GM23248 (cell line): ENCODE measurements at regions not wholly inside any gene's neighbourhood (a gene's known extent, or its start where the extent isn't known, plus 50 kb on each side); places are given as distances from the start of the nearest gene placed in this dataset.
"Not testable (repeated sequence)": the region's sequence is repeated elsewhere in the genome, so short reads cannot be mapped to it uniquely, and the experiment has no call there.

Experiments
- DNase-seq: peaks from one replicate; pipeline ENCODE4 v3.0.0-alpha.2; 2015
- H2AFZ ChIP-seq: fragments of 200-600 bp; sonication (generic); 2 replicates; pipeline ENCODE4 v1.6.1; 2016; ENCODE audit warnings: antibody characterized with exemption
- H3F3A ChIP-seq: fragments of 200-600 bp; sonication (generic); 2 replicates; pipeline ENCODE4 v1.6.1; 2016; ENCODE audit warnings: mild to moderate bottlenecking, antibody characterized with exemption, mixed run types; ENCODE audit not compliant: insufficient read depth
- H3K27ac ChIP-seq: fragments of 200-600 bp; sonication (generic); 2 replicates; pipeline ENCODE4 v1.5.1; 2016; ENCODE audit warnings: mild to moderate bottlenecking
- H3K27me3 ChIP-seq: fragments of 200-600 bp; sonication (generic); replicated peaks from 2 replicates; pipeline ENCODE4 v1.6.1; 2016; ENCODE audit warnings: mild to moderate bottlenecking; ENCODE audit not compliant: insufficient read depth
- H3K36me3 ChIP-seq: fragments of 200-600 bp; sonication (generic); 2 replicates; pipeline ENCODE4 v1.6.1; 2016; ENCODE audit warnings: low read depth, mild to moderate bottlenecking
- H3K4me1 ChIP-seq: fragments of 200-600 bp; sonication (generic); 2 replicates; pipeline ENCODE4 v1.6.1; 2016; ENCODE audit warnings: mild to moderate bottlenecking; ENCODE audit not compliant: insufficient read depth
- H3K4me2 ChIP-seq: fragments of 200-600 bp; sonication (generic); one replicate; pipeline ENCODE4 v1.6.1; 2016; ENCODE audit warnings: mild to moderate bottlenecking; ENCODE audit not compliant: unreplicated experiment
- H3K4me3 ChIP-seq: fragments of 200-600 bp; sonication (generic); 2 replicates; pipeline ENCODE4 v1.5.1; 2016; ENCODE audit warnings: mild to moderate bottlenecking
- H3K79me2 ChIP-seq: fragments of 200-600 bp; sonication (generic); 2 replicates; pipeline ENCODE4 v1.6.1; 2016; ENCODE audit warnings: mild to moderate bottlenecking; ENCODE audit not compliant: insufficient read depth
- H3K9ac ChIP-seq: fragments of 200-600 bp; sonication (generic); 2 replicates; pipeline ENCODE4 v1.6.1; 2016; ENCODE audit warnings: mild to moderate bottlenecking
- H3K9me2 ChIP-seq: fragments of 200-600 bp; sonication (generic); 2 replicates; pipeline ENCODE4 v1.6.1; 2016; ENCODE audit warnings: mixed run types, mild to moderate bottlenecking, moderate library complexity; ENCODE audit not compliant: insufficient read depth
- H3K9me3 ChIP-seq: fragments of 200-600 bp; sonication (generic); one replicate; pipeline ENCODE4 v1.6.1; 2017; ENCODE audit warnings: low read depth
- H4K20me1 ChIP-seq: fragments of 200-600 bp; sonication (generic); 2 replicates; pipeline ENCODE4 v1.6.0; 2016; ENCODE audit not compliant: insufficient read depth
- WGBS, 2 experiments: methylation state at CpG; one replicate each; pipeline ENCODE4 v1.1.6; 2015 to 2017; ENCODE audit warnings: low lambda C conversion rate in 2 of 2, low coverage in 1 of 2; ENCODE audit errors: missing lambda C conversion rate in 2 of 2; 5-methylcytosine and 5-hydroxymethylcytosine counted together
- in situ Hi-C: fragments of 300-500 bp; cut with MboI; formaldehyde crosslinking; loops from 2 replicates; pipeline ENCODE4 v1.15.0; 2020

- H3K9me3 ChIP-seq, H3K4me2 ChIP-seq, H3K9me2 ChIP-seq, H3F3A ChIP-seq, H2AFZ ChIP-seq, H3K4me1 ChIP-seq, DNase-seq, H4K20me1 ChIP-seq, H3K27me3 ChIP-seq, in situ Hi-C loops, H3K79me2 ChIP-seq, H3K9ac ChIP-seq, H3K27ac ChIP-seq, H3K4me3 ChIP-seq, H3K36me3 ChIP-seq: not testable (repeated sequence)
- WGBS, 2 experiments, result 5% methylated on average over 38 of the region's 46 CpGs; no CpG with 5 or more reads in 1 of the 2 experiments
These were observed 1834.2 kb downstream of the FOXD4L5 start for GRCh38 chr9:63450836-63451235.

GRCh38 chr9:63425123-63425522 lies 1859.9 kb downstream of the FOXD4L5 start:
- H3K9me2 ChIP-seq, DNase-seq, H3K27me3 ChIP-seq, H3K36me3 ChIP-seq, H3F3A ChIP-seq, H3K9ac ChIP-seq, H3K79me2 ChIP-seq, H4K20me1 ChIP-seq, H3K9me3 ChIP-seq, H2AFZ ChIP-seq, H3K27ac ChIP-seq, H3K4me1 ChIP-seq, H3K4me2 ChIP-seq, H3K4me3 ChIP-seq, in situ Hi-C loops: not testable (repeated sequence)
- 78 to 96% methylated on average over 2 of the region's 3 CpGs for WGBS, 2 experiments

- in situ Hi-C loops, H3K27me3 ChIP-seq, H3K36me3 ChIP-seq, H3K27ac ChIP-seq, H3K79me2 ChIP-seq, H3K4me3 ChIP-seq, DNase-seq, H3K4me2 ChIP-seq, H3K9me3 ChIP-seq, H3K4me1 ChIP-seq, H2AFZ ChIP-seq, H4K20me1 ChIP-seq, H3F3A ChIP-seq, H3K9ac ChIP-seq, H3K9me2 ChIP-seq: not testable (repeated sequence)
- no CpG with 5 or more reads among the region's 3 CpGs for WGBS, 2 experiments
These were observed 1894.1 kb downstream of the FOXD4L5 start for GRCh38 chr9:63390897-63391296.

- WGBS, 2 experiments, result 66 to 82% methylated on average over 6 to 28 of the region's 28 CpGs
- H3K36me3 ChIP-seq, H3K9me2 ChIP-seq, H3K4me2 ChIP-seq, H2AFZ ChIP-seq, H3K4me1 ChIP-seq, DNase-seq, H3K27ac ChIP-seq, H4K20me1 ChIP-seq, H3F3A ChIP-seq, in situ Hi-C loops, H3K9me3 ChIP-seq, H3K9ac ChIP-seq, H3K27me3 ChIP-seq, H3K79me2 ChIP-seq, H3K4me3 ChIP-seq: not testable (repeated sequence)
These were observed 1899.5 kb downstream of the FOXD4L5 start for GRCh38 chr9:63385479-63385878.

GRCh38 chr9:63379864-63380263 lies 1905.1 kb downstream of the FOXD4L5 start:
- H3K4me3 ChIP-seq, H2AFZ ChIP-seq, H3K9me3 ChIP-seq, H3K27ac ChIP-seq, H3K4me1 ChIP-seq, H3K9ac ChIP-seq, H3K27me3 ChIP-seq, H3K4me2 ChIP-seq, H3K9me2 ChIP-seq, H4K20me1 ChIP-seq, H3K36me3 ChIP-seq, in situ Hi-C loops, H3K79me2 ChIP-seq, DNase-seq, H3F3A ChIP-seq: not testable (repeated sequence)
- 74 to 76% methylated on average over 11 to 12 of the region's 12 CpGs for WGBS, 2 experiments

GRCh38 chr9:63354219-63354618 lies 1930.8 kb downstream of the FOXD4L5 start:
- H3K36me3 ChIP-seq, H3K79me2 ChIP-seq, H3K9me2 ChIP-seq, H3F3A ChIP-seq, H4K20me1 ChIP-seq, H3K4me3 ChIP-seq, DNase-seq, H3K4me2 ChIP-seq, H2AFZ ChIP-seq, H3K27ac ChIP-seq, H3K9ac ChIP-seq, in situ Hi-C loops, H3K27me3 ChIP-seq, H3K9me3 ChIP-seq, H3K4me1 ChIP-seq: not testable (repeated sequence)
- WGBS, 2 experiments, result 89 to 94% methylated on average over 2 to 3 of the region's 4 CpGs

- H3K4me1 ChIP-seq, result peaks cover 11% of the 10 kb centered on the region; the same call in 1 of the 2 replicates
- WGBS, 2 experiments, result 52 to 57% methylated on average over 2 of the region's 3 CpGs
- in situ Hi-C loops, H3K27ac ChIP-seq, H3K79me2 ChIP-seq, H3K36me3 ChIP-seq, H2AFZ ChIP-seq, H3F3A ChIP-seq, H3K9me2 ChIP-seq, H3K4me2 ChIP-seq, H3K9ac ChIP-seq, H3K27me3 ChIP-seq, H3K4me3 ChIP-seq, H4K20me1 ChIP-seq, DNase-seq, H3K9me3 ChIP-seq: not testable (repeated sequence)
These were observed 1937.7 kb downstream of the FOXD4L5 start for GRCh38 chr9:63347347-63347746.

- H3K9me3 ChIP-seq, H3K27me3 ChIP-seq, H3F3A ChIP-seq, H3K36me3 ChIP-seq, H3K79me2 ChIP-seq, H4K20me1 ChIP-seq, H3K9me2 ChIP-seq, in situ Hi-C loops, H3K4me3 ChIP-seq: not testable (repeated sequence)
- Histone ChIP-seq H3K9ac (peak overlapping the region; percentile 18; the same call in 1 of the 2 replicates), H3K4me1 (peaks cover 11% of the 10 kb centered on the region; the same call in 1 of the 2 replicates), H2AFZ (peak overlapping the region; percentile 51), H3K4me2 (peak overlapping the region; percentile 11), H3K27ac (peak overlapping the region; percentile 58)
- peak; percentile 70 for DNase-seq
- 48 to 50% methylated on average over 12 to 13 of the region's 14 CpGs for WGBS, 2 experiments
These were observed 1938.5 kb downstream of the FOXD4L5 start for GRCh38 chr9:63346310-63347048.
